Heart right ventricle (tissue), 16 donors: ENCODE measurements at regions not wholly inside any gene's neighbourhood (a gene's known extent, or its start where the extent isn't known, plus 50 kb on each side); places are given as distances from the start of the nearest gene placed in this dataset.

Experiments used
- ATAC-seq, 8 donors: fragments of 200-7000 bp; cut with Tn5 transposase; one replicate each; pipeline ENCODE4 v1.9.1; 2020; ENCODE audit warnings: mild to moderate bottlenecking in 8 of 8, moderate library complexity in 8 of 8, moderate number of reproducible peaks in 1 of 8
- DNase-seq, 2 donors: peaks; one replicate each; pipeline ENCODE4 v3.0.0-alpha.2; 2020
- H3K27ac ChIP-seq, 10 donors: fragments of 200-600 bp; sonication (generic) in 2 of 10; one replicate each; pipeline versions ENCODE4 v1.5.0 to v1.8.0; 2020 to 2022; ENCODE audit warnings: mild to moderate bottlenecking in 3 of 10
- H3K27me3 ChIP-seq, 7 donors: fragments of 200-600 bp; one replicate each; pipeline ENCODE4 v1.8.0; 2021 to 2022; ENCODE audit warnings: mild to moderate bottlenecking in 2 of 7
- H3K36me3 ChIP-seq, 9 donors: fragments of 200-600 bp; sonication (generic) in 1 of 9; one replicate each; pipeline versions ENCODE4 v1.5.0 to v1.8.0; 2020 to 2022; ENCODE audit warnings: mild to moderate bottlenecking in 2 of 9
- H3K4me1 ChIP-seq, 9 donors: fragments of 200-600 bp; sonication (generic) in 1 of 9; one replicate each; pipeline versions ENCODE4 v1.5.0 to v1.8.0; 2020 to 2022; ENCODE audit warnings: mild to moderate bottlenecking in 4 of 9
- H3K4me3 ChIP-seq, 10 donors: fragments of 200-600 bp; sonication (generic) in 2 of 10; one replicate each; pipeline versions ENCODE4 v1.5.0 to v1.8.0; 2020 to 2022; ENCODE audit warnings: mild to moderate bottlenecking in 7 of 10, moderate library complexity in 2 of 10
- H3K9me3 ChIP-seq, 11 donors: fragments of 200-600 bp in 10 of 11; sonication (generic) in 2 of 11; one replicate each; pipeline versions ENCODE4 v1.5.0 to v1.8.0; 2013 to 2022; ENCODE audit warnings: mild to moderate bottlenecking in 2 of 11, control low read depth in 1 of 11, moderate library complexity in 1 of 11
- WGBS, 2 donors: extraction: QIAGEN DNeasy Blood & Tissue Kit; methylation state at CpG; one replicate each; pipeline ENCODE4 v1.1.7; 2013; ENCODE audit warnings: inconsistent platforms in 1 of 2; 5-methylcytosine and 5-hydroxymethylcytosine counted together
- intact Hi-C, 10 donors: fragments of 100-400 bp; cut with DNase I; formaldehyde crosslinking; loops; one replicate each; pipeline versions ENCODE4 v1.11.1 to v1.14.2; 2022
- TF ChIP-seq, protein P1 (sequence below), 9 donors: fragments of 200-600 bp; sonication (generic) in 2 of 9; IDR thresholded peaks; one replicate each; pipeline versions ENCODE4 v1.5.0 to v1.8.0; 2021 to 2022; ENCODE audit warnings: antibody characterized with exemption in 9 of 9, mild to moderate bottlenecking in 5 of 9, moderate library complexity in 1 of 9
- donor health status: Arrhythmogenic right ventricular cardiomyopathy.
- donor health status: ischemic (EF 13 %, LVEDD 7.1; RV severe dilation, severe dysfunction).
- donor health status: healthy with polysubstance abuse.
- donor health status: DM: no; HTN: yes; CAD: no.
- donor health status: DM: no; HTN: no; CAD: no.
- donor health status: ischemic (EF 25% LVEDD 6.9; RV normal size, moderate dysfunction).
- donor health status: ischemic (EF 25% LVEDD 5.7; RV mildly dilated, moderate dysfunction).
- donor health status: healthy.
- donor health status: DM: yes; HTN: yes; CAD: no.
- donor health status: Ischemic cardiomyopathy.
- donor health status: ischemic (EF 35%, LVEDD 5.7; RV mildly dilated, moderate dysfunction).
- donor health status: nonischemic (EF 11% LVEDD 7.7; RV severe dilation, severe dysfunction).
- donor health status: DM: yes; HTN: yes; CAD: no.
- donor health status: PGD.
- donor health status: ischemic (EF 29% LVEDD 5.4; RV normal size, mild dysfunction).
- donor health status: nonischemic (EF 23%, LVEDD 6.1; RV moderate dilation, normal function).

DNA sequence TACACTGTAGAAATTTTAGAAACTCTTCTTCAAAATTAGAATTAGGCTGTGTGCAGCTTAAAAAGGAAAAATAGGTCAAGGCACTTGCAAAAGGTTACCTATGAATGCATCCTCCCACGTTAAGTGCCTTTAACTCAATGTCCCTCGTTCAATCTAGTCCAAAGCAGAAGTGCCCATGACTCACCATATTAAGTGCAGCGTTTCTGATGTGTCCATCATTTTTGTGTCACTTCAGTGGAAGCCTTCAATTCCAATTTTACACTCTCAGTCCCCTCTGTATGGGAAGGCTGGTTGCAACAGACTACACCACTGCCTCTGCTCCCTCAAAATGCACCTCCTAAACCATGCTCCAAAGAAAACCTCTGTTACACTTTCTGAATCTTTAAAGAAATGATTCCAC, 53.4 kb downstream of the FOXB1 start:
- Histone ChIP-seq H3K36me3 (no peaks in the 10 kb centered on the region), H3K27me3 (peaks cover 0 to 34% (median 4%) of the 10 kb centered on the region in 7 donors), H3K27ac (no peak overlapping the region), H3K9me3 (peaks cover 0 to 22% (median 15%) of the 10 kb centered on the region in 11 donors), H3K4me3 (no peak overlapping the region), H3K4me1 (no peaks in the 10 kb centered on the region)
- TF ChIP-seq, protein P1, sequence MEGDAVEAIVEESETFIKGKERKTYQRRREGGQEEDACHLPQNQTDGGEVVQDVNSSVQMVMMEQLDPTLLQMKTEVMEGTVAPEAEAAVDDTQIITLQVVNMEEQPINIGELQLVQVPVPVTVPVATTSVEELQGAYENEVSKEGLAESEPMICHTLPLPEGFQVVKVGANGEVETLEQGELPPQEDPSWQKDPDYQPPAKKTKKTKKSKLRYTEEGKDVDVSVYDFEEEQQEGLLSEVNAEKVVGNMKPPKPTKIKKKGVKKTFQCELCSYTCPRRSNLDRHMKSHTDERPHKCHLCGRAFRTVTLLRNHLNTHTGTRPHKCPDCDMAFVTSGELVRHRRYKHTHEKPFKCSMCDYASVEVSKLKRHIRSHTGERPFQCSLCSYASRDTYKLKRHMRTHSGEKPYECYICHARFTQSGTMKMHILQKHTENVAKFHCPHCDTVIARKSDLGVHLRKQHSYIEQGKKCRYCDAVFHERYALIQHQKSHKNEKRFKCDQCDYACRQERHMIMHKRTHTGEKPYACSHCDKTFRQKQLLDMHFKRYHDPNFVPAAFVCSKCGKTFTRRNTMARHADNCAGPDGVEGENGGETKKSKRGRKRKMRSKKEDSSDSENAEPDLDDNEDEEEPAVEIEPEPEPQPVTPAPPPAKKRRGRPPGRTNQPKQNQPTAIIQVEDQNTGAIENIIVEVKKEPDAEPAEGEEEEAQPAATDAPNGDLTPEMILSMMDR (IDR thresholded peaks at IDR 0.05), result no peak
- WGBS, 2 donors, result 60 to 64% methylated on average over 3 of the region's 3 CpGs
- ATAC-seq, result no peak
- no peak for DNase-seq
- intact Hi-C loops, result no loop called here

DNA sequence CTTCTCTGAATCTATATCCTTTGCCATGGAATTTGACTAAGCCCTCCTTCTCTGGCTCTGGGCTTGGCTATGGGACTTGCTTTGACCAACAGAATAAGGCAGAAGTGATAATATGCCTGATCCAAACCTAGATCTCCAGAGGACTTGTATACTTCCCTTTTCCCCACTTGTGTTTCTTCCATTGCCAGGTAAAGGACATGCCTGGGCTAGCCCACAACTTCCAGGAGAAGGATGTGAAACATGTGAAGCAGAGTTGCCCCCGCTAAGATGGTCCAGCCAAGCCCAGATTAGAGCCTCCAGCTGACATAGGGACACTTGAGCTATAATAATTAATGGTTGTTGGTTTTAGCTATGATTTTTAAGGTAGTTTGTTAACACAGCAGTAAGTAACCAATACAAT, 55.1 kb downstream of the FOXB1 start:
- DNase-seq, result no peak
- Histone ChIP-seq H3K36me3 (no peaks in the 10 kb centered on the region), H3K4me1 (no peaks in the 10 kb centered on the region), H3K27ac (no peak overlapping the region), H3K27me3 (peaks cover 0 to 26% (median 4%) of the 10 kb centered on the region in 7 donors), H3K9me3 (peaks cover 0 to 26% (median 18%) of the 10 kb centered on the region in 11 donors), H3K4me3 (no peak overlapping the region)
- ATAC-seq, result no peak
- 87 to 93% methylated on average over 1 of the region's 1 CpG for WGBS, 2 donors
- intact Hi-C loops, result no loop called here
- TF ChIP-seq, protein P1 (IDR thresholded peaks at IDR 0.05), result no peak

DNA sequence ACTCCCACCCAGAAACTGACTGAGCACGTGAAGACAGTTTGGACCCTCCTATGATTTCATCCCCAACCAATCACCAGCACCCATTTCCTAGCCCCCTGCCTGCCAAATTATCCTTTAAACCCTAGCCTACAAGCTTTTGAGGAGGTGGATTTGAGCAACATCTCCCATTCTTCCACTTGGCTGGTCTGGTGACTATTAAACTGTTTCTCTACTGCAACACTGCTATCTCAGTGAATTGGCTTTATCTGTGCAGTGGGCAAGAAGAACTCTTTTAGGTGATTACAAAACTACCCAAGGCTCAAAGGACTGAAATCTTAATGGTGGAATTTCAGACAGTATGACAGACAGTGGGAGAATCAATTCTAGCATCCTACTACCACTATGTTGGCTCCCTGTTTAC, 57.6 kb downstream of the FOXB1 start:
- 80 to 94% methylated on average over 1 of the region's 1 CpG for WGBS, 2 donors
- TF ChIP-seq, protein P1 (IDR thresholded peaks at IDR 0.05), result no peak

DNA sequence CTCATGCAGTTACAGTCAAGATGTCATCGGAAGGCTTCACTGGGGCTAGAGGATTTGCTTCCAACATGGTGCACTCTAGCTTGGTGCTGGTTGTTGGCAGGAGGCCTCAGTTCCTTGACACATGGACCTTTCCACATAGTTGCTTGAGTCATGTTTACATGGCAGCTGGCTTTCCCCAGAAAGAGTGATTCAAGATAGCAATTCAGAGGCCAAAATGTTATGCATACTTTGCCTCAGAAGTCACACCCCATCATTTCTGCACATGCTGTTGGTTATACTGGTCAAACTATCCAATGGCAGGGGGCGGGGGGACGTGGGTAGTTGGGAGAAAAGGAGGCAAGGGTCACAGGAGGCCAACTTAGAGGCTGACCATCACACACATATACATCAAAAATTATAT, 58.7 kb downstream of the FOXB1 start:
- intact Hi-C loops, result no loop called here
- TF ChIP-seq, protein P1 (IDR thresholded peaks at IDR 0.05), result no peak
- no peak overlapping the region for H3K4me3 ChIP-seq
- ATAC-seq (no peak), DNase-seq (no peak)
- peaks cover 0 to 27% (median 16%) of the 10 kb centered on the region in 7 donors for H3K27me3 ChIP-seq
- H3K27ac ChIP-seq, result no peak overlapping the region
- 80 to 84% methylated on average over 3 of the region's 3 CpGs for WGBS, 2 donors
- no peaks in the 10 kb centered on the region for H3K4me1 ChIP-seq
- H3K9me3 ChIP-seq, result peaks cover 0 to 26% (median 18%) of the 10 kb centered on the region in 11 donors
- no peaks in the 10 kb centered on the region for H3K36me3 ChIP-seq

More for the DNA sequence above, 57.6 kb downstream of the FOXB1 start:
- Histone ChIP-seq H3K4me1 (no peaks in the 10 kb centered on the region), H3K9me3 (peaks cover 0 to 26% (median 18%) of the 10 kb centered on the region in 11 donors), H3K27me3 (peaks cover 0 to 28% (median 13%) of the 10 kb centered on the region in 7 donors), H3K27ac (no peak overlapping the region), H3K4me3 (no peak overlapping the region), H3K36me3 (no peaks in the 10 kb centered on the region)
- intact Hi-C loops, result no loop called here
- ATAC-seq (no peak), DNase-seq (no peak)
